Activated CD4-positive, alpha-beta T cell treated with anti-CD3 and anti-CD28 coated beads, Interleukin-2, Interleukin-6, amounts not matched to agents 100 ng/mL and 50 ng/mL, durations not matched to agents 16 hours and 8 hours (primary cell): ENCODE measurements at regions not wholly inside any gene's neighbourhood (a gene's known extent, or its start where the extent isn't known, plus 50 kb on each side); places are given as distances from the start of the nearest gene placed in this dataset.

Experiments used
- DNase-seq: peaks from one replicate; pipeline ENCODE4 v3.0.0-alpha.2; 2020

DNA sequence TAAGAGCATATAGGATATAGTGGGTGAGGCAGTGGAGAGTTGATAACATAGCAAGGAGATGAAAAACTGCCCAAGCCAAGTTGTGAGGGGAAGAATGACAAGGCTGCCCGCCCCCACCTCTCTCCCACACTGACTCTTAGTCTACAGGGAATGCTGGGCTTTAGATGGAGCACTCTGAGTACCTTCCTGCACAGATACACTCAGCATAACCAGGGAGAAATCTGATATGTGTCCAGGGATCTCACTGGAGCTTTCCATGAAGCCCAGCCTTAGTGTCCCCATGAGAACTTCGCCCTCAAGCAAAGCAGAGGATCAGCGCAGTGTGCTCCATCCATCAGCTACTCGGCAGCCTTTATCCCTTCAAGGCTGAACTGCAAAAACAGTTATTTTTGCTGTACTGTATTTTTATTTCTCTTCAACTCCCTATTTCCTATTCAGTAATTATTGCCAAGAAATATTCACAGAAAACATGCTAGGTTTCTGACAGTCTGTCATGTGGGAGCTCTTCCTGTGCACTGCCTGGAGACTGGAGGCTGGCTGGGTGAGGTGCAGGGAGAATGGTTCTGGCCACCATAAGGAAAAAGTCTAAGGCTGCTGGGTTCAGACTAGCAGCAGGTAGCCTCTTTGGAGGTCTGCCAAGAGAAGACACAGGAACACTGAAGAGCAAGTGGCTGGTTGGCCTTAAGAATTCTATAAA is 475.2 kb upstream of the PPP2R3A start:
- no peak for DNase-seq

DNA sequence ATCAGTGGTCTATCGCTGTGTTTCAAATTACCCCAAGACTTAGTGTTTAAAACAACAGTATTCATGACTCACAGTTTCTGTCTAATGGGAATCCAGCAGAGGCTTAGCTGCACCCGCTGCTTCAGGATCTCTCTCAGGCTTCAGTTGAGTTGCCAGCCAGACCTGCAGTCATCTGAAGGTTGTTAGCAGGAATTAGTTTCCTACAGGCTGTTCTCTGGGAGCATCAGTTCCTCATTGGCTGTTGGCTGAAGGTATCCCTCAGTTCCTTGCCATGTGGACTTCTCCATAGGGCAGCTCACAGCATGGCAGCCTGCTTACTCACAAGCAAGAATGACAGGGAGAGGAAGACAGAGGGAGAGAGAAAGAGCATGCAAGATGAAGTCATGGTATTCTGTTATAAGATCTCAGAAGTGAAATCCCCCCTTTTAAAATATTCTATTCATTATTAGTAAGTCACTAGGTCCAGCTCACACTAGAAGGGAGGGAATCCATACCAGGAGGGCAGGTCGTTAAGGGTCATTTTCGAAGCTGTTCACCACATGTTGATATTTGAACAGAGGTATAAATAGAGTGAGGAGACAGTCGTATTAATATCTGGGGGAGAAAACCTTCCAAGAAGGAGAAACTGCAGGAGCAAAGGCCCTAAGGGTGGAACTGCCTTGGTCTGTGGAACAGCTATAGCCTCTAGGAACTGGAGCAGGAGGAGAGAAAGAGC is 473.9 kb upstream of the PPP2R3A start:
- DNase-seq = no peak

DNA sequence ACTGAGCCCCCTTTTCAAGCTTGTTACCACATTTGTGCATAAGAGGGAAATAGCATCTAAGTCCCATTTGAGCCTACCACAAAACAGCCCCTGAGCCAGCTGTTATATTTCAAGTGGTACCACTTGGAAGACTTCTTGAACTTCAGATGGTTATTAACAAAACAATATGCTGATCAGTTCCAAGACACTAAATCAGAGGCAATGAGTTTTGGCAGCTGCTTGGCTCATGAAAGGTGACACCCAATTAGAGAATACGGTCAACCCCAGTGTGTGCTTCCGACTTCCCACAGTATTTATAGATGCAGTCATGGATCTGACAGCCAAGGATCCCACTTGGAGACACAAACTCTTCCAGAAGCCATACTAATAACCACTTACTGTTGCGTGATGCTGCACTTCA is 469.6 kb upstream of the PPP2R3A start:
- DNase-seq = no peak

DNA sequence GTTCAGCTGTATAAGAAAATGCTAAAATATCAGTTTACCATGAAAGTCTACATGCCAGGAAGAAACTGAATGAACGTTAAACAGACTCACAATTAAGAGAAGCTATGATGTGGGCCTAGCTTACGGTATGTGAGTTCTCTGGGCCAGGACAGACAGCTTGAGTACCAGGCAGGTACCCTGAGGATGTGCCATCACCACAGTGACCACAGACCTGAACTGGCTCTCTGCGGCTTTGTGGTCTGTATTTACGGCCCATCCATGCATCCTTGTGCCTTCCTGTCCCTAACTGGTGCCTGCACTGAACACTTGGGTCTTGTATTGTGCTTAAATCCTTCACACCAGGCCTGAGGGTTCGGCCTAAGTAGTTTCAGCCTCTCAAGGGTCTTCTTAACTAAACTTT is 467.5 kb upstream of the PPP2R3A start:
- DNase-seq = no peak

DNA sequence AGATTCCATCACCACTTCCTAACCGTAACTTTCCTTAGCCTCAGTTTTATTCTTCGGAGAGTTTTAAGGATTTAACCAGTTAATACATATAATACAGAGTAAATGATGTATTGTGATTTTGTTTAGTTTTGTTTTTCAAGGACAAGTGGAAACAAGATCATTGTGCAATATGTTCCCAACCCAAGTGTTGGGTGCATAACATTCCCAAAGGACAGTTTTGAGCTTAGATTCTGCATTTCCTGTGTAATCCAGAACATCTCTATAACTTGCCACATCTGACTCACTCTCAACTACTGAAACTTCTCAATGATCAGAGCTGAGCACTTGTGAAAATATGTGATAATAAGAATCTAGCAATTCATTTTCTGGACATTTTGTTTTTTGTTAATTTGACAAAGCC is 466.1 kb upstream of the PPP2R3A start:
- no peak for DNase-seq

DNA sequence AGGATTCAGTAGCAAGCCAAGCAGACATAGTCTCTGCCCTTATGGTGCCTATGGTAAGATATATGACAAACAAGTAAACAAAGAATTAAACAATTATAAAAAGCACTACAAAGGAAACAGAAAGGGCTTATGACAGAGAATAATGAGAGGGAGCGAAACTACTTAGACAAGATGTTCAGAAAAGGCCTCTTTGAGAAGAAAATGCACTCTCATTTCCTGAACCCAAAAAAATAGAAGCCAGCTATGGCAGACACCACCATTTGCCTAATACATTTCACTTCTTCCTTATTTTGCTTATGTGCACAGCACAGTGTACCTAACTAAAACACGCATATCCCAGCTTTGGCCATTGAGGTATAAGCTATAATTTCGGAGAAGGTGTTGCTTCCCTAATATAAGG is 465.5 kb upstream of the PPP2R3A start:
- no peak for DNase-seq

DNA sequence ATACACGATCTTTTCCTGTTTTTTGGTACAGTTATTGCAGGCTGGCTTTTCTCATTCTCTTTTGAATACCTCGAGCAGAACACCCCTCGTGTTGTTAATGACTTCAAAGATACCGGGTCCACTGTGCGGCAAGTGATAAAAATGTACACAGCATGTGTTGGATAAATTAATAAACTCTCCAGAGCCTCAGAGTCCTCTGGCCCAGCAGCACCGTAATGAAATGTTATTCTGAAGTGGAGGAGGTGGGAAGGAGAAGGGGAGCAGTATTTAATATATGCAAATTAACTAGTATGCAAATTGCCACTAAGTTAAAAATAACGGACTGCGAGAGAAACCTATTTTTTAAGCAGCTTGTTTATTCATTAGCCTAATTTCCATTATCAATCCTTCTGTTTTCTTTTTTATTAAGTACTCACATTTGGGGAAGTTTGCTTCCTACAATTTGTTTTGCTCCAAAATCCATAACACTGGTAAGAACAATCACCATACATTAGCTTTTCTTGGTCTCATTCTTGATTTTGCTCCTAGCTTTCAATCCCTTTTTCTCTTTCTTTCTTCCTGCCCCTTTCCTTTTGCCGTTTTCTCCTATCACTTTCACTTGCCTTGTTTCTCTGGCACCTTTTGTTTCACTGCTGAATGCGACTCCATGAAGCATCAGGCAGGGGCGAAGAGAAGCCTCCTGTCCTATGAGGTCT is 462.3 kb upstream of the PPP2R3A start:
- no peak for DNase-seq

DNA sequence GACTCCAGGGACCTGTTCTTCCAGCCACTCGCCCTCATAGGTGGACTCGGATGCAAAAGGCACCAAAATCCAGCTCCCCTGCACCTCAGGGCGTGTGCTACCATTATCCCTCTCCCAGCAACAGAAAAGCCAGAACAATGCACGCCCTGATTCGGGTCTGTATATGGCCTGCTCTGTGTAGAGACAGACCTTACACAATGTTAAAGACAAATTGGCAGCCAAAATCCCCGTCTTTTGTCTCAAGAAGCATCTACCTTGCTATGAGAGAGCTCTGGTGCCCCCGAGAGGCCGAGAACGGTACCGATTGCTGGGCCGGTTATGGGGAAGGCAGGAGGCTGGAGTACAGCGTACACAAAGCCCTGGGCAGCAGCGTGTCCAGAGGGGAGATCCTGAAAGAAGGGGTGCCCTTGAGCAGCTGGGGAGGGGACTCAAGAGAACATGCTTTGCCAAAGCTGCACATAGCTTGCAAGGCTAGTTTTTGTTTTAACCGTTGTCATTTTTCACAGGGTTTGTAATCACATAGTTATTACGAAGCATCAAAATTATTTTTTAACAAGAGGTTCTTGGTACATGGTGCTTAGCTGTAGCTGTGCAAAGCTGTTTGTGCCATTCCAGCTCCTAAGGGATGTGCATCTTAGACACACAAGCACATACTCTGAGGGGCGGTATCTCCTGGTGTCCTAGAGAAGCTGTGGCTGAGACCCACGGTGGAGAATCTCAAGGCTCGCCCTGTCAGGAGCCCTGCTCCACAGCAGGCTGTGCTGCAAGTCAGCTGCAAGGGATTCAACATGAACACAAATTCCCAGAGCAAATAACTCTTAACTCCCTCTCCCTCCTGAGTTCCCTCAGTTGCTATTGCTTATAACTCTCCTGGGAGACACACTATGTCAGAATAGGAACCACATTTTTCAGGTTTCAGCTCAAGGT is 461.5 kb upstream of the PPP2R3A start:
- DNase-seq = peak; percentile 54

DNA sequence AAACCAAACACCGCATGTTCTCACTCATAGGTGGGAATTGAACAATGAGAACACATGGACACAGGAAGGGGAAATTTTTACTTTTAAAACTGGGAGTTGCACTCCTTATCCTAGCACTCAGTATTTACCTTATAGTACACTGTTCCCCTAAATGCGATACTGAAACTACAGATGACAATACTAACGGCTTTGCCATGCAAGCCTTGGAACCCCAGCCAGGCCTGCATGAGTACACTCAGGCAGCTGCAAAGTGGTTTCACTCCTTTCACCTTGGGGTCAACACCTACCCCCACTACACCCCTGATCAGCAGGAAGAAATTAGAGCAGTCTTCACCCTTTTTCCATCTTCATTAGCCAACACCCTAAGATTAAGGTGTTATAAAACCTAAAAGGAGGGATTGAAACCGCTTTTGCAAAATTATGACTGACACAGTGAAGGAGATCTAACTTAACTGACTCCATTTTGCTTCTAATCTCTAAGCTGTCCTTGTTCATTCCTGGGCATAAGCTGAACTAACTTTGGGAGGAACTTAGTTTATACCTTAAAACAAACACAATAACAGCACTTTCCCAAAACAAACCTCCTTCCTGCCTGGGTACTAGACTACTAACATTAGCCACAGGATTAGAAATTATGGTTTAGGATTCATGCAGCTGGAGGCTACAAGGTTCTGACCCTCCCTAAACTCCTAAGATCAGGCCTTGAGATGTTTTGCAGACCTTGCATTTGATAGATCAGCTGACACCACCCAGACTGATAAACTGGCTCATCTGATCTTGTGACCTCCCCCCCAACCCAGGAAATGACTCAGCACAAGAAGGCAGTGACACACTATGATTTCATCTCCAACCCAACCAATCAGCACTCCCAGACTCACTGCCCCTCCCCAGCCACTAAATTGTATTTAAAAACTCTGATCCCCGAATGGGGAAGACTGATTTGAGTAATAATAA is 452.1 kb upstream of the PPP2R3A start:
- DNase-seq = peak; percentile 38

DNA sequence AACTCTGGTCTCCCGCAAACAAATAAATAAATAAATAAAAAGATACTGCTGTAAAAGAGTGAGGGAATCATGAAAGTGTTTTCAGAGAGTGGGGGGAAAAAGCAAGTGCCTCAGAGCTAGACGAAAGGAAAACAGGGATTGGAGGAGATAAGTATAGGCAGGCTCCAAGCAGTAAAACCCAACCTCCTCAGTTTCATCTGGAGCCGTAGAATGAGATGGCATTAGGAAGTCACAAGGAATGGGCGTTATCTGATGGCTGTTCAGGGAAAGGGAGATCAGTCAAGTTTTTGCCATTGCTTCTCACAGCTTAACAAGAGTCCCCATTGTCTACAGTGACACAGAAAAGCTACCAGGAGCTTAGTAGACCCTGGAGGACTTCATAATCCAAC is 451.5 kb upstream of the PPP2R3A start:
- DNase-seq = no peak

DNA sequence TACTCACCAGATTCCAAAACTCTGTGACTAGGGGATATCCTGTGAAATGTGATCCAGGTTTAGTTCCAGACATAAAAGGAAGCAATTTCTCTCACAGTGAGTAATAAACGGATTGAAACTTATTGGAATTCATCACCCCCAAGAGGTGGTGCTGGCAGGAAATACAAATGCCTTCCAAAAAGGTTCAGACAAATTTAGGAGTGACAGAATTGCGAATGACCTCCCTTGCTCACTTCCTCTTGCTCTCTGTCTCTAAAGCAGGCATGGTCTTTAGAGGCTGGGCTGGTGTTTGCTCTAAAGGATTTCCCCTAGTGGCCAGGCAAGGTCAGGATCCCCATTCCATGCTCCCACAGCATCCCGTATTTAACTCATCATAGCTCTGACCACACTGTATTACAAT is 449.4 kb upstream of the PPP2R3A start:
- DNase-seq = no peak

DNA sequence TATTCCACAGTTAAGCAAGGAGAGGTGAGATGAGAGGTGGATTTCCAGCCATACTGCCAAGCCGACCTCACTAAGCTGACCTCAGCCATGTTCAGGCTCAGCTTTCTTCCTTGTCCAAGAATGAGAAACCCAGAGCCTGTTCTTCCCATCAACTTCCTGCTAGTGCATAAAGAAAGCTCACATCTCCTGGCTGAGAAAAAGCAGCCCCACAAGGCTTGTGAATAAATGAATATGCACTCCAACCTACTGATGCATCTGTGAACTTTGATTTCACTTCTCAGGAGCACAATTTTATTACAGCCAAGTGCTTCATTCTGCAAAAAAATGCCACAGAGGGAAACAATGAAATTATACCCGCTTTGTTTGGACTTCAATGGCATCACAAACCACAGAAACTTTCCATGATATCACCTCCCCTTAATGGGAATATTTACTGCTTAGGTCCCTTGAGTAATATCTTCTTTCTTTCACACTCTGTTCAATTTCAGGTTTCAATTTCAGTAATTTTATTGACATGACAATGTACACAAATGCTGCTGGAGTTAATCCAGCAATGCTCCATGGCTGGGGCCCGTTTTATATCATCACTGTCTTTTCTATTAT is 437.0 kb upstream of the PPP2R3A start:
- DNase-seq = no peak

DNA sequence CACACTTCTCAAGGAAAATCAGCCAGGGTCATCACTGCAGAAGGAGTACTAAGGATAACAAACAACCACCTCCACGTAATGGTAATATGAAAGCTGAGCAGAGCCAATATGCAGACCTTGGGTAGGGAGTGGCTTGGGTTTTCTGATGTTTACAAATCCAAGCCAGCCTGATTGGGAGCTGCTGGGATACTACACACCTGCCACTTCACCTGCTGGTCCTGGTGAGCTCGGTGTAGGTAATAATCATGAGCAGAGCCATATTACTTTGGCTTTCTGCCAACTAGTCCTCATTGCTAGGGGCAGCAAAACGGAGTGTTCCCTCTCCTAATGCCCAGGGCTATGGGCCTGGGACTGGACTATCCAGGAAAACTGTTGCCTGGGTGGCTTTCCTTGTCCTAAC is 433.5 kb upstream of the PPP2R3A start:
- no peak for DNase-seq

DNA sequence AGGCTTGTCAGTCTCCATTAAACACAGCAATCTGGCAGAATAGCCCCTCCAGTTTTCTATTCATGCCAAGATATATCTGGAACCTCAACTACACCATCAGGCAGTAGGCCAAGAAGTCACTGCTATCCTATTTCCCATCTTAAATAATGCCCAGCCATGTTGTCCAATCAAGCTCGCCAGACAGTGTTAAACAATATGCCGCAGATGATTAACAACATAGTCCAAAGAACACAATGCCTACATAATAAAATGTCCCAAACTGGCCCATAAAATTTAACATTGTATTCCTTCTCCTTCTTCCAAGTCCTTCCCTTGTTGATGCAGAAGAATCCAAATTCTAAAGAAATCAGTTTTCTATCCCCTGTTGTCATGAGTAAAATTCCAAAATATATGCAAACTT is 427.4 kb upstream of the PPP2R3A start:
- no peak for DNase-seq

DNA sequence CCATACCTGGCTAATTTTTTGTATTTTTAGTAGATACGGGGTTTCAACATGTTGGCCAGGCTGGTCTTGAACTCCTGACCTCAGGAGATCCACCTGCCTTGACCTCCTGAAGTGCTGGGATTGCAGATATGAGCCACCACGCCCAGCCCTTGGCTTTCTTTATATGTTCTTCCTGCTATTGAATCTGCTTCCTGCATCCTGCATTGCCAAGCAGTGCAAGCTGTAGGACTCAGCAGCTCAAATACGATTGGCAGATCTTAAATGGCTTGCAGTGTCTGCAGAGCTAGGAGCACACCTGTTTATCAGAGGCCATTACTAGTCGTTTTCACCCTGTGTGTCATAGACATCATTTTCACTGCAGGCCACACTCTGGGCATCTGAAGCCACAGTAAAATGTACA is 426.2 kb upstream of the PPP2R3A start:
- no peak for DNase-seq

DNA sequence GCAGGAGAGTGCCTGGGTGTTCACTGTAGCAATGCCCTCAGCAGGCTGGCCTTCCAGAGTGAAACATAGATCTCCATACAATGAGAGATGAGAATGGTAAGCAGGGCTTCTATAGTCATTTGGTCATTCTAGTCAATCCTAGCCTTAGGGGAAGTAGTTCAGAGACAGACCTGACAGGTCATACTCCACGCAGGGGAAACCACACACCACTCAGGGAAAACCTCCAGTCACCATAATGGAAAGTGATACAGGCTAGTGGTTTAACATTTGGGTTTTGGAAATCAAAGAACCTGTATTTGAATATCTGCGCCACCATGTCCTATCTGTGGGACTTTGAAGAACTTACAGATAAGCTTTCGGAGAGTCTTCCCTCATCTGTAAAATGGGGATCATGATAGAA is 425.7 kb upstream of the PPP2R3A start:
- DNase-seq = no peak

DNA sequence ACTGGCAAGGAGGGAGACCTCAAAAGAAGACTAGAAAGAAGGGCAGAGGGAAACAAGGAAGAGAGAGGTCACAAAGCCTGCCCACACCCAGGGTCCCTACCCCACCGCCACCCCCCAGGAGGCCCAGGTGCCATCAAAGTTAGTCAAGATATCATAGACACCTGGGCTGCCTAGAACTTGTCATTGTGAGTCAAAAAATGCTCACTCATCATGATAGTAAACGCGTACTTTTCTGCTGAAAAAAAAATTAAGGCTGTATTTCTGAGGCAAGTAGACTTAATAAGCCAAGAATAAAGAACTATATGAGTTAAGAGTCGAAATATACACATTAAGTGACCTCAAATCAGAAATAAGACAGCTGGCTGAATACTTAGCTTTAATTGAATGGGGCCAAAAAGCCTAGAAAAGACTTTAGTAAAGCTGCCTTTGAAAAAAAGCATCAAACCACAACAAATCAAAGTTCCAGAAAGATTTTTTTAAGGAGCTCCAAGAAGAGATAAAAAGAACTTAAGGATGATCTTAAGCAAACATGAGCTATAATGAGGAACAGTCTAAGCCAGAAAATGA is 415.5 kb upstream of the PPP2R3A start:
- no peak for DNase-seq

DNA sequence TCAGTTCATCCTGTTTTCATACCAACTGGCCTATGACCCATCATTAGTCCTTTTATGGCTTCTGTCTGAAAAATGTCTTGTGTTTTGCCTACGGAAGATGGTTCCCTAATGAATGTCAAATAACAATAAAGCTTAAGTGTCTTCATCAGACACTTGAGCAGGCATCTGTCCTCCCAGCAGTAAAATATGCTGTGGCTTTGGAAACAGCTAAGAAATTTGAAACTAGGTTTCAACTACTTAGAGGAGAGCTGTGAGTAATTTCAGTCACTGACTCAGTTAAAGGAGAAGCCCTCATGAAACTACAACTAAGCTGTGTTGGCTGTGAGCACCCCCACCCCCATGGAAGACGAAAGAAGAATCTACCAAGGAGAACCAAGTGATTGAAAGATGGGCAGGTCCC is 409.4 kb upstream of the PPP2R3A start:
- no peak for DNase-seq

DNA sequence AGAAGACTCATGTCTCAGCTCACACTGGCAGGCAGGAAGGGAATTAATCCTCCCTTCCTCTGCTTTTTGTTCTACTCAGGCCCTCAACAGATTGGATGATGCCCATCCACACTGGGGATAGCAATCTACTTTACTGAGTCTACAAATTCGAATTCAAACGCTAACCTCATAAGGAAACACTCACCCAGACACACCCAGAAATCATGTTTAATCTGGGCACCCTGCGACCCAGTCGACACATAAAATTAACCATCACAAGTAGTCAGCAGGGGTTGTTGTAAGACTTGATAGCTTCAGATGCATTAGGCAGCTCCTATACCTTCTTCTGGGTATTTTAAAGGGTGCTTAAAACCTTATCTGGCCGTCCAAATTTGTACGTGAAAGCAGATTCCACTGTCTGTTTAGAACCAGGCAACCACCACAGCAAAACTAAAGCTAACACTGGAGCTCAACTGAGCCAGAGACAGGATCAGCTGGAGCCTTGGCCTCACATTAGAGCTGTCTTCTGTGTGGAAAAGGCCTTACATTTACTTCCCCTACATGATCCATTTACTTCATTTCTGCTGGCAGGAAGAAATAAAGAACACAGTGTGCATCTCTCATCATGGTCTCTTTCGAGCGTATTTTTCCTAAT is 407.3 kb upstream of the PPP2R3A start:
- DNase-seq = no peak

DNA sequence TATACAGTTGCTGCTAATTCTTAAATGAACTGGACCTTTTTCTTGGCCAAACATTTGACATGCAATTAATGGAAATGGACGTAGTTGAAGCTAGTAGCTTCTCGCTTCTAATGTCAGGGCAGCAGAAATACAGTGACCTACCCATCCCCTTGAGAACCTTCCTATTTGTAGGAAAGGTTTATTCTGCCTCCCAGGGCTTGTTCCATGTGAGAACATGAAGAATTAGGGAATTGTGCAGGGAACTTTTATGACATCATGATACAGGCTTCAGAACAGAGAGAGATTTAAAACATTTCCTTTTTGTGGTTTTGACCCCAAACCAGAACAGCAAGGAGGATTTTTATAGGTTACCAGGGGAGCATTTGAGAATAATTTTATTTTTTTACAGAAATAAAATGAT is 406.6 kb upstream of the PPP2R3A start:
- DNase-seq = no peak

DNA sequence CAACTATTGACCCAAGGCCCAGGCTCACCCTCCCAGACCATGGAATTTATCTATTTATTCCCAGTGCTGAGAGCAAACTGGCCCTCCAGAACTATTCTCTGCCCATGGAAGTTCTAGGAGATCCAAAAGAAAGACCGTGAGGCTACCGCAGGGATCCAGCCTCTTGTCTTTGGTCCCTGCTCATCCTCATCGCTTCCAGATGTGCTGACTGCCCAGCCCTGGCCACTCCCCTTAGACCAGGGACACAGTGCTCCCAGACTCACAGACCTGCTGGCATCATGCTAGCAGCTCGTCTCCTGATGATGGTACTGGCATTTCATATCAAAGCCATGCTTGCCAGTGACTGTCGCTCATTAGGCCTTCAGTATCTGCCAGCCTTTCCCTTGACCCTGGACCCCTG is 405.7 kb upstream of the PPP2R3A start:
- no peak for DNase-seq
